Tibial nerve (tissue), 4 donors: ENCODE measurements at regions not wholly inside any gene's neighbourhood (a gene's known extent, or its start where the extent isn't known, plus 50 kb on each side); places are given as distances from the start of the nearest gene placed in this dataset.

Source experiments
- EP300 ChIP-seq, 2 donors: sonication (generic); formaldehyde crosslinking; IDR thresholded peaks; one replicate each; pipeline ENCODE4 v1.6.1; 2017; ENCODE audit warnings: antibody characterized with exemption in 2 of 2, mild to moderate bottlenecking in 1 of 2
- TF ChIP-seq, protein P1 (sequence below), 5 experiments: fragments of 200-600 bp in 3 of 5; fragments of 450-650 bp in 2 of 5; sonication (generic) in 3 of 5; IDR thresholded peaks; one replicate each; pipeline ENCODE4 v1.5.1; 2016 to 2019; ENCODE audit warnings: antibody characterized with exemption in 5 of 5, mild to moderate bottlenecking in 3 of 5, moderate library complexity in 2 of 5

DNA sequence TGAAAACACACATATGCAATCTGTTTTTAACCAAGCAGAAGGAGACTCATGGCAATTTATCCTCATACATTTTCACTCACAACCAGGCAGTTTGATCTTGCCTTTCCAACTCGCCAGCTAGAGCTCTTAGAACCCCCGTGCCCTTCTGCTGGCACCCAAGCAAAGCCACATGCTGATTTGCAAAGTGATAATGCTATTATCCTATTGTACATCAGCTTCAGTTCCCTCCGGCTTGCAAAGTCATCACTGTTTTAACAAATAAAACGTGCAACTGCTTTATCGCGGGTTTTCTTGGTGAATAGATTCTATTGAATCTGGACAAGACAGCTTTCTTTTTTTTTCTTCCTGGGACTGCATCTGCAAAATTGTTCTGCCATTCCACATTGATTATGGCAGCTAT lies 314.6 kb downstream of the LNPK start:
- TF ChIP-seq, protein P1, sequence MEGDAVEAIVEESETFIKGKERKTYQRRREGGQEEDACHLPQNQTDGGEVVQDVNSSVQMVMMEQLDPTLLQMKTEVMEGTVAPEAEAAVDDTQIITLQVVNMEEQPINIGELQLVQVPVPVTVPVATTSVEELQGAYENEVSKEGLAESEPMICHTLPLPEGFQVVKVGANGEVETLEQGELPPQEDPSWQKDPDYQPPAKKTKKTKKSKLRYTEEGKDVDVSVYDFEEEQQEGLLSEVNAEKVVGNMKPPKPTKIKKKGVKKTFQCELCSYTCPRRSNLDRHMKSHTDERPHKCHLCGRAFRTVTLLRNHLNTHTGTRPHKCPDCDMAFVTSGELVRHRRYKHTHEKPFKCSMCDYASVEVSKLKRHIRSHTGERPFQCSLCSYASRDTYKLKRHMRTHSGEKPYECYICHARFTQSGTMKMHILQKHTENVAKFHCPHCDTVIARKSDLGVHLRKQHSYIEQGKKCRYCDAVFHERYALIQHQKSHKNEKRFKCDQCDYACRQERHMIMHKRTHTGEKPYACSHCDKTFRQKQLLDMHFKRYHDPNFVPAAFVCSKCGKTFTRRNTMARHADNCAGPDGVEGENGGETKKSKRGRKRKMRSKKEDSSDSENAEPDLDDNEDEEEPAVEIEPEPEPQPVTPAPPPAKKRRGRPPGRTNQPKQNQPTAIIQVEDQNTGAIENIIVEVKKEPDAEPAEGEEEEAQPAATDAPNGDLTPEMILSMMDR (IDR thresholded peaks at IDR 0.05): no peak
- no peak for TF ChIP-seq EP300 (IDR thresholded peaks at IDR 0.05)
